HG02970 (cell line): ENCODE measurements at regions not wholly inside any gene's neighbourhood (a gene's known extent, or its start where the extent isn't known, plus 50 kb on each side); places are given as distances from the start of the nearest gene placed in this dataset.

Experiments used
- ATAC-seq: cut with Tn5 transposase; IDR thresholded peaks from one replicate; pipeline ENCODE4 v1.9.1; 2021; ENCODE audit warnings: mild to moderate bottlenecking, moderate library complexity, moderate number of reproducible peaks; ENCODE audit not compliant: unreplicated experiment, low FRiP score

DNA sequence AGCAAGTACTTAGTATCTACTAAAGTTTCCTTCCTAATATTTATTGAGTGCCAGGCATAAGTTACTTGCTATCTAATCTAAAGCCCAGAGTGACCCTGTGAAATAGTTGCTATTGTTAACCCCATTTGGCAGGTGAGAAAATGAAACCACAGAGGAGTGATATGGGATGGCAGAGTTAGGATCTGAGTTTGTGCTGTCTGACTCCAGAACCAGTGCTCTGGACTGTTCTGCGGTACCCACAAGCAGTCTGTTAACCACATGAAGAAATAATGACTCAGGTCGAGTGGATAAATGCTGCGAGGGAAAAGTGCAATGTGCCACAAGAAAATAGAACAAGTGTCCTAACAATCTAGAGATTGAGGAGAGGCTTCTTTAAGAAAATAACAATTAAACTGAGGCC is 60.7 kb upstream of the GZMB start:
- no peak for ATAC-seq

- no peak for ATAC-seq
These were observed 60.0 kb upstream of the GZMB start for GRCh38 chr14:24693983-24694382.

DNA sequence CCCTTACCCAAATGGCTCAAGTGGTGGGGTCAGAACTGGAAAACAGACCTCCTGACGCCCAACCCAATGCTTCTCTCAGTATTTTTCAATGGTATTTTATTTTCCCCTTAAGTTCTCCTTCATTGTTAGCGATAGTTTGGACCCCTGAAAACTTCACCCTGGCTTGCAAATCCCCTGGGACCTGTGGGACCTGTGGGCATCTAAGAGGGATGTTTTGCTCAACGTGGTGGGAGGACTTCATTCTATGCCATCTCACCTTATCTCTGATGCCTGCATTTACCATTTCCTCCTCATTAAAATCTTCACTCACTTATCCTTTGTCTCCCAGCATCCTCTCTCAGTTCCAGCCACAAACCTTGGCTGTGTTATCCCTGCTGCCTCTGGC is 59.4 kb upstream of the GZMB start:
- no peak for ATAC-seq

- no peak for ATAC-seq
These were observed 58.7 kb upstream of the GZMB start for GRCh38 chr14:24692382-24693352.

GRCh38 chr14:24690492-24690891 is 56.5 kb upstream of the GZMB start:
- ATAC-seq: peak; percentile 49

DNA sequence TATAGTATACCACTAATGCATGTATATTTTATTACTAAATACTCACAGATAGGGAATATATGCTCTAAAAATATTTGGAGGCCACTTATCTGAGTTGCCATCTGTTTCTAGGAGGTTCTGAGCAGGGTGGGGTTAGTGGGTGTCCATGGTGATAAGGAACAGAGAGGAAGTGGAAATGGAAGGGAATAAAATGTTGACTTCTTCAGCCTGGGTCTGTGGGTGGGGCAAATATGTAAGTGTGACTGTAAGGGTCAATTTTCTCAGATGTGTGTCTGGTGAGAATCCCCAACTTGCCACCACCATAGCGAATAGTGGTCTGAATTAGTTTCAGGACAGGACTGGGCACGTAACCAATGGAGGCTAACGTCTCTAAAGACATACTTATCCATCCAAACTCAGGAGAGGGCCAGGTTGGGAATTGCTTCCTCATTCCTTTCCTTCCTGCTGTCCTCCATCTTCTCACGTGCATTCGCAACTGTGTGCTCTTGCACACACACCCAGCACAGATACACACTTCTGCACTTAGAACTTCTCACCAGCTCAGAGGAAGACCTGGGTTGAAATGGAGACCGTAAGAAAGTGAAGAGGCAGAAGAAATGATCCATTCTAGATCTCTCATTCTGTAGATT is 54.2 kb upstream of the GZMB start:
- ATAC-seq: no peak
